Retinal pigment epithelial cell (primary cell): ENCODE measurements at regions not wholly inside any gene's neighbourhood (a gene's known extent, or its start where the extent isn't known, plus 50 kb on each side); places are given as distances from the start of the nearest gene placed in this dataset.
A peak's percentile ranks its signal among the peaks of the same experiment; 100 is the strongest.

Experiments used
- DNase-seq: peaks from one replicate; pipeline ENCODE4 v3.0.0-alpha.2; 2010; ENCODE audit warnings: low read depth
- H3K4me3 ChIP-seq: 2 replicates; pipeline ENCODE4 v1.5.1; 2011; ENCODE audit warnings: mild to moderate bottlenecking, low read length, control low read depth, moderate library complexity
- TF ChIP-seq, protein P1 (sequence below): conservative IDR thresholded peaks from 2 replicates; pipeline ENCODE4 v1.5.1; 2011; ENCODE audit warnings: low read depth, low read length, control low read depth, inconsistent platforms

DNA sequence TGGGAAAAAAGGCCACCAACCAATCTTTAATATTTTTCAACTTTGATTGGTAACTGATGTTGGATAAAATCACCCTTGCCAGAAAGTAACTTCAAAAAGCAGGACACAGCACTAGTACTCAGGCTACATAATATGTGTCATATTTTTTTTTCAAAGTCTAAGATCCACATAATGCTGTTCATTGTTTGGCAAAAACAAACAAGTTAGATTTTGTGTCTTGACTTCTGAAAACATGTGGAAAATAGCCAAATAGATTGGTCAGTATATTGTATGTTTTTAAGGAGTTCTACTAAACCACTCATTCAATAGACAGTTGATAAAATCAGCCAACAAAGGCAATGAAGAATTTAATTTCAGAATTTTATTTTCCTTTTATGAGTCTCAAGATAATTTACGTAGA lies 111.7 kb upstream of the CCDC54 start:
- DNase-seq = no peak
- TF ChIP-seq, protein P1, sequence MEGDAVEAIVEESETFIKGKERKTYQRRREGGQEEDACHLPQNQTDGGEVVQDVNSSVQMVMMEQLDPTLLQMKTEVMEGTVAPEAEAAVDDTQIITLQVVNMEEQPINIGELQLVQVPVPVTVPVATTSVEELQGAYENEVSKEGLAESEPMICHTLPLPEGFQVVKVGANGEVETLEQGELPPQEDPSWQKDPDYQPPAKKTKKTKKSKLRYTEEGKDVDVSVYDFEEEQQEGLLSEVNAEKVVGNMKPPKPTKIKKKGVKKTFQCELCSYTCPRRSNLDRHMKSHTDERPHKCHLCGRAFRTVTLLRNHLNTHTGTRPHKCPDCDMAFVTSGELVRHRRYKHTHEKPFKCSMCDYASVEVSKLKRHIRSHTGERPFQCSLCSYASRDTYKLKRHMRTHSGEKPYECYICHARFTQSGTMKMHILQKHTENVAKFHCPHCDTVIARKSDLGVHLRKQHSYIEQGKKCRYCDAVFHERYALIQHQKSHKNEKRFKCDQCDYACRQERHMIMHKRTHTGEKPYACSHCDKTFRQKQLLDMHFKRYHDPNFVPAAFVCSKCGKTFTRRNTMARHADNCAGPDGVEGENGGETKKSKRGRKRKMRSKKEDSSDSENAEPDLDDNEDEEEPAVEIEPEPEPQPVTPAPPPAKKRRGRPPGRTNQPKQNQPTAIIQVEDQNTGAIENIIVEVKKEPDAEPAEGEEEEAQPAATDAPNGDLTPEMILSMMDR = no peak
- no peak overlapping the region for H3K4me3 ChIP-seq

DNA sequence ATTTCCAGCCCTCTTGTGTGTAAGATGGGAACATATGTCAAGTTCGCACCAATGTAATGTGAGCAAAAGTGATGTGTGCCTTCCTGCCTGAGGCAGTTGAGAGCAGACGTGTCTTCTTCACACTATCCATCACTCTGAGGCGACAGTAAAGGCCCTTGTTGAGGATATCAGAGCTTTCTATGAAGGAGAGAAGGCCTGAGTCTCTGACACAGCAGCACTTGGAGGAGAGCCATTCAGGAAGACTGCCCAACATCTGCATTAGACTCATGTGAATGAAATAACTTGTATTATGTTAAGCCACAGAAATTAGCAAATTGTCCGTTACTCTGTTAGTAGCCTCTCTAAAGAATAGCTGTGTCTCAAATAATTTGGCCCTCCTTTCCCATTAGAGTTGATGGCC lies 108.8 kb upstream of the CCDC54 start:
- no peak for DNase-seq
- no peak overlapping the region for H3K4me3 ChIP-seq
- TF ChIP-seq, protein P1 = no peak

DNA sequence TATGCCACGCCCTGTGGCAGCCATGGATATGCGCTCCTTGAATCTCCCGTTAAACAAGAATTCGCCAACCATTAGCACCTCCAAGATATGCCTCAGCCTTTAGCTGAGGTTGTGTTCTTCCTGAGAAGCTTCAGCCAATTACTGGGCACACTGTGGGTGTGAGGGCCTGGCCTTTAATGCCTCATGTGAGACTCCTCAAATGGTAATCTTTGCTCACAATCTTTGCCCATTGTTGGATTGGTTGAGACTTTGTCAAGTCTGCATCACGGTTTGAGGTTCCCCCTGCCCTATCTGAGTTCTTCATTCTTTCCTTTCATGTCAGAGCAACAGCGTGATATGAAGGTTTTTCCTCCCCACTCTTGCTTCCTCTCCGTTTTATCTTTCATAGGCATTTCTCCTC lies 108.1 kb upstream of the CCDC54 start:
- TF ChIP-seq, protein P1 = no peak
- no peak overlapping the region for H3K4me3 ChIP-seq
- DNase-seq = no peak

DNA sequence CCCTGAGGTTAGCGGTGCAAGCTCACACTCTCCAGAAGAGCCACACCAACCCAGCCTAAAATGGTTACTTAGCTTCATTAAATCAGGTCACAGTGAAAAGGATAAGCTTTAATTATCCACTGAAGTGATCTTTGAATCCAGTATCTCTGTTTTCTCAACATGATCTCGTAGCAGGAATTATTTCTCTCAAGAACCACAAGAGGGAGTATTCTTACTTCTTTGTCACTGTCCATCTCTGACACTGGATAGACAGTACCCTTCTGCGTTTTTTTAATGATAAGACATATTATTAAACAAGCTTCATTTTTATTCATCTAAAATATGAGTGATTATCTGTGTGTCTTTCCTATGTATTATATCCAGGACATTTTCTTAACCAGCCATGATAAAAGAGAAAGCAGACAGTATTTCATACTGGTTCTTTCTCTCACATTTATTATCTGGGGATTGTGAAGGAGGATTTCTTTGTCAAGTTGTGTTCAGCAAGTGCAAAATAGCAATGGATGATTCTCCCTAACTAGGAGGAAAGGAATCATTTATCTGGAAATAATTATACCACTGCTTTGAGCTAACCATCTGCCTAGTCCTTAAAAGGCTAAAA lies 105.4 kb upstream of the CCDC54 start:
- TF ChIP-seq, protein P1 = peak; percentile 61
- no peak overlapping the region for H3K4me3 ChIP-seq
- DNase-seq = peak; percentile 2

DNA sequence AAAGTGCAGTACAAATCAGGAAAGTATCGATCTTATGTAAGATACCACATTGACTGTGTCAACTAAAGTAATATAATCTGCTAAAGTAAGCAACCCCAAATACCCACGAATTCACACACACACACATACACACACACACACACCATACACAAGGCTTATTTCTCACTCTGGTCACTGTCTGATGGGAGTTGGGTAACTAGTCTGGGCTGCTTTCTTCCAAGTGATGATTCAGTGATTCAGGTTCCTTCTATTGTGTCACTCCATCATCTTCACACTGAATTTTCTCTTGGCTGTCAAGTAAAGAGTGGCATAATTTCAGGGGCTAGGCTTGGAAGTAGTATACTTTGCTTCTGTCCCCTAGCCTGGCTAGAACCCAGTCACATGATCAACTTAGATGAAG lies 104.8 kb upstream of the CCDC54 start:
- no peak overlapping the region for H3K4me3 ChIP-seq
- no peak for DNase-seq
- TF ChIP-seq, protein P1 = no peak

DNA sequence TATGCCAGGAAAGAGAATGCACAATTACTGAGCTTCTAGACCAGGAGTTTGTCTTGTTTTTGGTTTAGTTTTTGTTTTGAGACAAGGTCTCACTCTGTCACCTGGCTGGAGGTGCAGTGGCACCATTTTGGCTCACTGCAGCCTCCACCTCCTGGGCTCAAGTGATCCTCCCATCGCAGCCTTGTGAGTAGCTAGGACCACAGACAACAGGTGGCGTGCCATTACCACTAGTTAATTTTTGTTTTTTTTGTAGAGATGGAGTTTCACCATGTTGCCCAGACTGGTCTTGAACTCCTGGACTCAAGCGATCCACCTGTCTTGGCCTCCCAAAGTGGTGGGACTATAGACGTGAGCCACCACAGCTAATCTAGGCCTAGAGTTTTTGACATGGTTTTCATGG lies 104.4 kb upstream of the CCDC54 start:
- H3K4me3 ChIP-seq = no peak overlapping the region
- TF ChIP-seq, protein P1 = no peak
- no peak for DNase-seq

DNA sequence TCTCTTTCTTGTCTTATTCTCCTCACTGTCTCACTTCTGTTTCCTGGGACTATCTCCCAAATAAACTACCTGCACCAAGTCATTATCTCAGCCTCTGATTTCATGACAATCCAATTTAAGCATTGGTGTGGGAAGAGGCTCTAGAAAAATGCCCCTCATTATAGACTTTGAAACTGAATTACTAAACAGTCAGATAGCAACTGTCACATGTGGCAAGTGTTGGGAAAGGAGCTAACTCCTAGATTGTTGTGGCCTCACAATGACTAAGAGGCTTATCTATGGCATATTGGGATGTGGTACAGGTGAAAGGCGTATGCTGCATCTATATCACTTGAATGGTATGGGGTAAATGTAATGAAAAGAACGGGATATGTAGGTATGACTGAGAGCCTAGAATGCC lies 103.5 kb upstream of the CCDC54 start:
- H3K4me3 ChIP-seq = no peak overlapping the region
- no peak for DNase-seq
- TF ChIP-seq, protein P1 = no peak
